ENCODE measurements at regions not wholly inside any gene's neighbourhood (a gene's known extent, or its start where the extent isn't known, plus 50 kb on each side); places are given as distances from the start of the nearest gene placed in this dataset.
"Not testable (repeated sequence)": the region's sequence is repeated elsewhere in the genome, so short reads cannot be mapped to it uniquely, and the experiment has no call there.

DNA sequence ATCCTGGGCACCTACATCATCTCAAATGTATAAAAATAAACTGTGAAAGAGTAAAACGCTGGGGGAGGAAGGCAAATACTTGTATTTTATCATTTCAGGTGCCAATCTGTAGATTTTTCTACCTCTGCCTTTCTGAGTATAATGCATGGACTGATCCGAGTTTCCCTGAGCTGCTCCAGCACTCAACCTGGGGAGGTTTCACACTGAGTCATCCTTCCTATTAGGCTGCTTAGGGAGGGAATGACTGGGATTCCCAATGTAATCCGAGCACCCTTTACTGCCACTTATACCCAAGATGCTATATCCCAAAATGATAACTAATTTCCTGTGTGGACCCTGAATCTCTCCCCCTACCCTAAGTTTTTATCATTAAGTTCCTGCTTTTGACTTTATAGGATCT lies 126.6 kb downstream of the HNRNPD start:
- DNase-seq = no peak

- DNase-seq = no peak
Measured at GRCh38 chr4:82241534-82241933, 132.3 kb downstream of the HNRNPD start.

DNA sequence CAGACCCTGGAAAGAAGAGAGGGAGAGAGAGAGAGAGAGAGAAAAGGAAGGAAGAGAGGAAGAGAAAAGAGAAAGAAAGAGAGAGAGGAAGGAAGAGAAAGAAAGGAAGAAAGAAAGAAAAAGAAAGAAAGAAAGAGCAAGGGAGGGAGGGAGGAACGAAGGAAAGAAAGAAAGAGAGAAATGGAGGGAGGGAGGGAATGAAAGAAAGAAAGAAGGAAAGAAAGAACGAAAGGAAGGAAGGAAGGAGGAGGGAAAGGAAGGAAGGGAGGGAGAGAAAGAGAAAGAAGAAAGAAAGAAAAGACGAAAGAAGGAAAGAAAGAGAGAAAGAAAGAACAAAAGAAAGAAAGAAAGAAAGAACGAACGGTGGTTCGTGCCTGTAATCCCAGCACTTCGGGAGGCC lies 133.4 kb downstream of the HNRNPD start:
- DNase-seq = no peak

- not testable (repeated sequence) for DNase-seq
Measured at GRCh38 chr4:82237142-82237541, 136.6 kb downstream of the HNRNPD start.

DNA sequence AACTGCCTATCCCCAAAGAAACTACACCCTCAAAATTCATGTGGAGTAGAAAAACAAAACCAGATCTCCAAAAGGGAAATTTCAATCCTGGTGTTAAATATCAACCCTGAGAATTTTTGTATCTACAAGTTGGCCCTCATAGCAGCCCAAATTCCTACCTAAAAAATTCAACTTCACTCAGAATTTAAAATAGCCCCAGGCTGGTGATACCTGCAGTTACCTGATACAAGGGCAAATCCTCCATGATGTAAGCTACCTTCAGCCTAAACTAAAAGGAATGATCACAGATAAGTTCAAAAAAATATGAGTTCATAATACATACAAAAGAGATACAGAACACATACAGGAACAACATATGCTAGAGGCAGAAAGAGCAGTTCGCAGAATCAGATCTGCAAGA lies 138.4 kb downstream of the HNRNPD start:
- DNase-seq = no peak

DNA sequence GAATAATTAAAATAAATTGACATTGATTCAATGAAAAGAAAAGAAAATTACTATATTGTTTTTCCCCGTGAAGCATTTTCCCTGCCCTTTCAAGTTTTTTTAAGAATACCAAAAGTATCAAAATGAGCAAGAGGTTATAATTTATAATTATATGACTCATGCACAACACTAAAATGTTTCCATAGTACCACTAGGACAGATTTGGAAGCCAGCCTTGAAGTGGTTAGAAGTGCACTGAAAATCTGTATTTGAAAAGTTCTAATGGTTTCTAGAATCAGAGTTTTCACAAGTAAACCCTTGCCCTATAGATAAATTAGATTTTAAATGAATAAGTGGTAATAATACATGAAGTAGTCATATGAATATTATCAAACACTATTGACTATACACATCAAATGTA lies 140.9 kb downstream of the HNRNPD start:
- no peak for DNase-seq

DNA sequence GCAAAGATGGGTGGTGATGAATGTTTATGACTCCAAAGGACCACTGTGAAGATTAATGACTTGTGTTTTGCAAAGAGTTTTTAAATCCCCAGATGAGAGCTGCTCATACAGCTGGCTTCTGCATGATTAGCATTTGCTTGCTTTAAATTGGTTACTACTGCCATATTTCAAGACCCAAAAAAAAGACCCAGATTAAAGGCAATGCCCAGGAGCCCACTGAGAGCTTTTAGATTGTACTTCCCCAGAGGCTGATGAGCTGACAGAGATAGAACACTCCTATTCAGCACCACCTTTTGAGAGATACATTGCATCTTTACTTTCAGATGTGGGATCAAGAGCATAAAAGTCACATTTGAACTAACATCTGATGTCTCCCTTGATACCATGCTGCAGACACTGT lies 142.0 kb downstream of the HNRNPD start:
- DNase-seq = no peak

GRCh38 chr4:82230306-82230705 lies 143.5 kb downstream of the HNRNPD start:
- no peak for DNase-seq

DNA sequence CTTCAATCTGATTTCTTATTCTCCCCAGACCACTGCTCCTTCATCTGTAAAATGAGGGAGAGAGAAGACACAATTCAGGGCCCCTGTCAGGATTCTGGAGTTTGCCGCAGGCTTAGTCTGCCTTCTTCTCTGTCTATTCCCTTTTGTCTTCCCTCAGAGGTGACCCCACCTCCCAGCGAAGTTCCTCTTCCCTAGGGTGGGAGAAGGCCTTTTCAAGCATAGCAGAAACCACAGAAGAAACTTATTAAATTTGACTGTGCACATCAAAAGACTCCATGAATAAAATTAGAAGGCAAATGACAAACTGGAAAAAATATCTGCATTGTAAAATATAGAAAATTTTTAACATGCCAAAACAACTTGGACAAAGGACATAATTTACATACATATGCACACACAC lies 148.8 kb downstream of the HNRNPD start:
- no peak for DNase-seq

- DNase-seq = no peak
Measured at GRCh38 chr4:82223715-82224114, 150.1 kb downstream of the HNRNPD start.

DNA sequence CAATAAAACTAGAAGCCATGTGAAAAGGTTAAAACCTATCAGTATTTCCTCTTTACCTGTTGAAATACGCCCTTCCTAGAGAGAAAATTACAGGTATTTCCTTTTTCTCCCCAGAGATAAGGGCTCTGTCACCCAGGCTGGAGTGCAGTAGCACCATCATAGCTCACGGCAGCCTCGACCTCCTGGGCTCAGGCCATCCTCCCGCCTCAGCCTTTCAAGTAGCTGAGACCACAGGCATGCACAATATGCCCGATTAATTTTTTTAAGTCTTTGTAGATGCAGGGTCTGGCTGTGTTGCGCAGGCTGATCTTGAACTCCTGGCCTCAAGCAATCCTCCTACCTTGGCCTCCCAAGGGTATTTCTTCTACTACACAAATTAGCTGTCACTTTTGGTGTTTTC lies 154.4 kb downstream of the HNRNPD start:
- DNase-seq = no peak

GRCh38 chr4:82217986-82218715 lies 155.6 kb downstream of the HNRNPD start:
- DNase-seq = no peak

GRCh38 chr4:82216219-82216618 lies 157.6 kb downstream of the HNRNPD start:
- DNase-seq = no peak

GRCh38 chr4:82215800-82216199 lies 158.0 kb downstream of the HNRNPD start:
- DNase-seq = no peak

DNA sequence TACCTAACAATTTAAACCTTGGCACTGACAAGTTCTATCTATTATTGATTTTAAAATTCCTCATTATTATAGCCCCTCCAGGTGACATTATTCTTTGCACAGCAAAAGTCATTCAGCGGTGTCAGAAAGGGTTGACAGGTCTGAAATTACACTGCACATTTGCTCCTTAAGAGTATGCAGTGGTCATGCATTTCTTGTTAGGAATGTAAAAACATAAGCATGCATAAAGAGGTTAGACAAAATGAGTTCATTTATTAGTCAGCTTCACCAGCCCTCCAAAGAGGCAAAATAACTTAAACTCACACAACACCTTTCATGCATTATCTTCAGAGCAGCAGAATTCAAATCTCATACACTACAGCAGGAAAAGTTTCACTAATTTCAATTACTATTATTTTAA lies 158.8 kb downstream of the HNRNPD start:
- no peak for DNase-seq

DNA sequence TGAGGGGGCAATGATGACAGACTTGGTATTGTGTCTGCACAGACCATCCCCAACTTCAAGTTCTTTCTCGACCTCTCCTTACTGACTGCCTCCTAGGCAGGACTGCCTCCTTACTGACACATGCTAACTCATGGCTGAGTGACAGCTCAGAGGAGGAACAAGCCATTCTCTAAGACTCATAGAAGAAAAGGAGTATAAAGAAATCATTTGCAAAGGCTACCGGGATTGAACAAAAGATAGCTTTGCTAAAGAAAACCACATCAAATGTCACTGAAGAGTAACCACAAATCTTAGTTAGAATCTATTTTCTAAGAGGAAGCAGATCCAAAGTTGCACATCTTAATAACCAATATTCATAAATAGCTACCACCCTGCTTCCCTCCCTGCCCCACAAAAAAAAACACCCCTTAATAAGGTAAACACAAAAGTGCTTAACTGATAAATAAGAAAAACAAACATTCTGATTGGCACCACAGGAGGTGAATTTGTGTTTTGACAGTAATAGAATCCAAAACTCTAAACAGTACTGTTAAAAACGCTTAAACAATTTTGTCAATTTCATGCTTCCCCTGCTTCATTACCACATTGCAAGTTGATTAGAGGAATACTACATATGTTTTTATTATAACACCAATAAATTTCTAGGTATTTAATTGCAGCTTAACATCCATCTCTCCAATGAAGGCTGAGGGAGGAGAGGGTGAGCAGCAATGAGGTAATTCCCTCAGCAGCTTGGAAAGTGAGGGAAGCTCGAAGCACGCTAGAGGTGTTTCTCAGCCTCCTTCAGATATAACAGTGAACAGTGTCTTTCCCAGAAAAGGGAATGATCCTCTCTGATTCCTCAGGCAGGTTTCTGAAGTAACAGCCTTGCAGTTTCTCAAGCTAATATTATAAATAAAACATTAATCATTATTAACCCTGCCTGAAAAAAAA lies 160.0 kb downstream of the HNRNPD start:
- DNase-seq = no peak

DNA sequence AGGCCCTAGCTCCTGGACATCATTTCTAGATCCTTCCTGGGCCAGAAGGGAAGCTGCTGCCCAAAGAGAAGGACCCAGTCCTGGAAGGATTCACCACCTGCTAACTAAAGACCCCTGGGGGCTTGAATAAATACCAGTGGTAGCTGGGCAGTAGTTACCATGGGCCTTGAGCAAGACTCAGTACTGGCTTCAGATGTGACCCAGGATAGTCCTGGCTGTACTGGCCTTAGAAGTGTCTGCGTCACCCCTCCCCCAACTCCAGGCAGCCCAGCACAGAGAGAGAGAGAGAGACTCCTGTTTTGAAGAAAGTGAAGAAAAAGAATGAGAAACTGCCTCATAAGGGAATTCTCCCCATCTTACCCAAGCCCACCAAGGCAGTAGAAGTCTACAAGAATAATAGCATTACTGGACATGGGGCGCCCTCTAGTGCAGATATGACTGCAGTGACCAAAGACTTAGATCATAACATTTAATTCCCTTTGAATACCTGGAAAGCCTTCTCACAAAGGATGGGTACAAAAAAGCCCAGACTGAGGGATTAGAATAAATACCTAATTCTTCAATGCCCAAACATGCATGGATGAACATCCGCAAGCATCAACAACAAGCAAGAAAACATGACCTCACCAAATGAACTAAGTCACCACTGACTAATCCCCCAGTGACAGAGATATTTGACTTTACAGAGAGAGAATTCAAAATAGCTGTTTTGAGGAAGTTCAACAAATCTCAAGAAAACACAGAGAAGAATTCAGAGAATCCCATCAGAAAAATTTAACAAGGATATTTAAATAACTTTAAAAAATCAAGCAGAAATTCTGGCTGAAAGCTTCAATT lies 171.8 kb downstream of the HNRNPD start:
- no peak for DNase-seq

- DNase-seq = no peak
Measured at GRCh38 chr4:82201303-82201702, 172.5 kb downstream of the HNRNPD start.

GRCh38 chr4:82200046-82200445 lies 173.7 kb downstream of the HNRNPD start:
- no peak for DNase-seq

GRCh38 chr4:82194329-82194728 lies 179.5 kb downstream of the HNRNPD start:
- no peak for DNase-seq

DNA sequence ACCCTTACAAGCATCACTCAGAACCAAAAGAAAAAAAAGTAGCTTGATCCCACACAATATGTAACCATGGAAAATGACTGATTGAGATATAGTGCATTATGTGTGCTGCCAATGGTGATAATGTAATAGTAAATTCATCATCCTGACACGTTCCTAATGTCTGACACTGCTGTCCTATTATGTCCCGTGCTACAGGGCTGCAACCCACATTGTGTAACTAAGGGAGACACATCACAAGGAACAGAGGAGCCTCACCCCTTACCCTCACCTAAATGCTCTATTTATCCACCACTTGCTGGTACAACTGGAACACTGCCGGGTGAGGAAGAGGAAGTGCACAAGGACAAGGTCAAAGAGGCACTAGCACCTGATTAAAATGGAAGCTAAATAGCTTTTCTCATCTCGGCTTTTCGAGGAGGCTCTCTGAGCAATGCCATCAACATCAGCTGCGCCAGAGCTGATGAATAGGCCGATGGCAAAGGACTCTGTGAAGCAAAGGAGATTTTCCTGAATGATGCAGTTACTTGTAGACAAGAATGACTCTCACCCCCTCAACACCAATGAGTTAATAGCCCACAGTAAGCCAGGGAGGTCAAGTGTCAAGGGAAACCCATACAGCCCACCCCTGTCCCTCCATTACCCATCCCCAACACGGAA lies 181.6 kb downstream of the HNRNPD start:
- DNase-seq = no peak

- DNase-seq = no peak
Measured at GRCh38 chr4:82181789-82182188, 192.0 kb downstream of the HNRNPD start.

DNA sequence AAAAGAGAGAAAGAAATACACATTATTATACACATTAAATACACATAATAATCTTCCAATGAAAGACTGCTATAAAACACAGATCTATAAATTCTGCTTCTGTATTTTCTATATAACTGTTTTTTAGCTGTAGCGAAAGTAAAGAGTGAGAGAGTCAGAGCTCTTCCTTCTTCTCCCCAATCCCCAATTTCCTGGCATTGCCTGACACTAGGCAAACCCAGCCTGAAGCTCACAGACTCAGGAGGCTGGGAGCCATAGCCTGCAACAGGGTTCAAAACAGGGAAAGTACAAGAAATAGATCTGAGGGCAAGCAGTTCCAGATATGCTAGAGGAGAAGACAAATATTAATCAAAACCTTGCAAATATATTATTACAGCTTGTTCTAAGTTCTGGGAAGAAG lies 201.6 kb downstream of the HNRNPD start:
- no peak for DNase-seq
